Stimulated activated CD4-positive, alpha-beta T cell treated with anti-CD3 and anti-CD28 coated beads, Interleukin-4, amount 100 ng/mL, for 1 hour (primary cell): ENCODE measurements at regions not wholly inside any gene's neighbourhood (a gene's known extent, or its start where the extent isn't known, plus 50 kb on each side); places are given as distances from the start of the nearest gene placed in this dataset.
"Not testable (repeated sequence)": the region's sequence is repeated elsewhere in the genome, so short reads cannot be mapped to it uniquely, and the experiment has no call there.

Experiments used
- DNase-seq: peaks from one replicate; pipeline ENCODE4 v3.0.0-alpha.2; 2020

DNA sequence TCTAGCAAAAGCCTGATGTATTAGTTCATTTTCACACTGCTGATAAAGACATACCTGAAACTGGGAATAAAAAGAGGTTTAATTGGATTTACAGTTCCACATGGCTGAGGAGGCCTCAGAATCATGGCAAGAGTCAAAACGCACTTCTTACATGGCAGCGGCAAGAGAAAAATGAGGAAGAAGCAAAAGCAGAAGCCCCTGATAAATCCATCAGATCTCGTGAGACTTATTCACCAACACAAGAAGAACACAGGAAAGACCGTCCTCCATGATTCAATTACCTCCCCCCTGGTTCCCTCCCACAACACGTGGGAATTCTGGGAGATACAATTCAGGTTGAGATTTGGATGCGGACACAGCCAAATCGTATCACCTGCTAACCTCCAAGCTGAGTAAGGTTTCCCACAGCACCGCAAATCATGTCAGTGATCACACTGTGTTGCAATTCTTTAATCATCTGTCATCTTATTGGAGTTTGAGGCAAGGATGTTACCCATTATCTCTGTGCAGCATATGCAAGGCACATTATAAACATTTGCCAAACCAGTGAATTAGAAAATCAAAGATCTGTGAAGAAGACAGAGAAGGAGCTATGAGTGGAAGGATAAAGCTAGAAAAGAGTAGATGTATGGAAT lies 128.5 kb downstream of the ZNF281 start:
- DNase-seq: no peak

DNA sequence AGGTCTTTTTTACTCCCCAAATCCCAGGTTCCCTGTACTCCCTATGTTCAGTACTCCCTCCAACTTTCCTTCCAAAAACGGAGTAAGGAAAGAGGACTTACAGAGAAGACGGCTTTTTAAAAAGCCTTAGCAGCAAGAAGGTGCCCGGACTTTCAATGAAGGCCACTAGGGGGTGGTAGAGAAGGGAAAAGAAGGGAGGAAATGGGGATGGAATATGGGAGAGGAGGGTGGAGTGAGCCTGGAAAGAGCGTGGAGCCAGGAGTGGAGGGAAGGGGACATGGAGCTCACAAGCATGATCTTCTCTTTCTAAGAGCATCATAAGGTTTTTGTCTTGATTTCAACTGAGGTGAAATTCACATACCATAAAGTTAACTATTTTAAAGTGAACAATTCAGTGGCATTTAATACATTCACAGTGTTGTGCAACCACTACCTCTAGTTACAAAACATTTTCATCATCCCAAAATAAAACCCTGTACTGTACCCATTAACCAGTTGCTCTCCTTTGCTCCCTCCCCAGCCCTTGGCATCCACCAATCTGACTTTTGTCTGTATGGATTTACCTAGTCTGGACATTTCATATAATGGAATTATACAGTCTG lies 129.9 kb downstream of the ZNF281 start:
- DNase-seq: no peak

DNA sequence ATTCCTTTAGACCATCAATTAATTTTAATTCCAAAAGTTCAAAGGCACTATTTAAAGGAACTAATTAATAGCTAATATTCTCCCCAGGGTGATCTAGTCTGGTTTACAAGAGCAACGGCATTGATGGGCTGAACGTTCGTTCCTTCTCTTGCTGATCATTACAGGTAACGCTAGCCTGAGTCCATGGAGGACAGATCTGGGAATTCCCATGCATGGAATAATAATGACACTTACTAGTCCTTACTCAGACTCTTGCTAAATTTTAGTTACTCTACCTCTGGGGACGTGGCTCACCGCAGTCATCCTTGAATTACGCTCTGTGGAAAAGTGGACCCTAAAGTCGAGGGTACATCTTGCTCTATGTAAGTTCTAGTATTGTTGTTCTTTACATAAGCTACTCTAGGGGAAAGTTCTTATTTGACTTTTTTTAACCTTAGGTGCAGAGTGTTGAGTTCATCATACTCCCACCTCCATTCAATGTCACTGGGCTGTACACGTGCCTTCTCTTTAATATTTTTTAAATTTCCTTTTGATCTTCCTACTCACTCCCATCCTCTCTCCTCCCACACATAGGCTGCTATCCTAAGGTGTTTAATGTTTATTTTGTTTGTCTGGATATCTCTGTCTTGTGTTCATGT lies 133.9 kb downstream of the ZNF281 start:
- DNase-seq: no peak

DNA sequence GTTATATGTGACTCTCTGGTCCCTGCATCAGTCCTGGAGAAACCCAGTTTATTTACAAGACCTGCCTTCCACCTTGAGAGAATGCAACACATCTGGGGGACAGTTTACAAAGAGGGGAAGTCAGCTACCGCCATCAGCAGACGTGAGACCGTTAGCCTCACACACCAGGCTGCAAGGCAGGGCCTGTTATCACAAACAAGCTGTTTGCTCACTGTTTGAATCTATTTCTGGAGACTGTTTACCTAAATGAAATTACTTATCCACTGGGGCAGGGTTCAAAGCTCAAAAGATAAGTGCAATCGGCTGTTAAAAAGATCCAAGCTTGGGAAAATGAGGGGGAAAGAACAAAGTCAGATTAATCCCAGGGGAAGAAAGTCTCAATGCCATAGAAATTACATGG lies 134.4 kb downstream of the ZNF281 start:
- DNase-seq: no peak

DNA sequence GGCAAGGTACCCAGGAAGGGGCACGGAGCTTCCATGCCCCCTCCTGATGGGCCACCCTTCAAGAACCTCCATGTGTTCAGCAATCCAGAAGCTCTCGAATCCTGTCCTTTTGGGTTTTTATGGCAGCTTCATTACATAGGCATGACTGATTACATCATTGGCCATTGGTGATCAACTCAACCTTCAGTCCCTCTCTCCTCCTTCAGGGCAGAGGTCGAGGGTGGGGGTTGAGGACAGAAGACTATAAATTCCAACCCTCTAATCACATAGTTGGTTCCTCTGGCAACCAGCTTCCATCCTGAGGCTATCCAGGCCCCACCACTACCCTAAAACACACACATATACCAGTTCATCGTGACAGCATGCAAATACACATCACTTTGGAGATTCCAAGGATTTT lies 135.7 kb downstream of the ZNF281 start:
- DNase-seq: no peak

DNA sequence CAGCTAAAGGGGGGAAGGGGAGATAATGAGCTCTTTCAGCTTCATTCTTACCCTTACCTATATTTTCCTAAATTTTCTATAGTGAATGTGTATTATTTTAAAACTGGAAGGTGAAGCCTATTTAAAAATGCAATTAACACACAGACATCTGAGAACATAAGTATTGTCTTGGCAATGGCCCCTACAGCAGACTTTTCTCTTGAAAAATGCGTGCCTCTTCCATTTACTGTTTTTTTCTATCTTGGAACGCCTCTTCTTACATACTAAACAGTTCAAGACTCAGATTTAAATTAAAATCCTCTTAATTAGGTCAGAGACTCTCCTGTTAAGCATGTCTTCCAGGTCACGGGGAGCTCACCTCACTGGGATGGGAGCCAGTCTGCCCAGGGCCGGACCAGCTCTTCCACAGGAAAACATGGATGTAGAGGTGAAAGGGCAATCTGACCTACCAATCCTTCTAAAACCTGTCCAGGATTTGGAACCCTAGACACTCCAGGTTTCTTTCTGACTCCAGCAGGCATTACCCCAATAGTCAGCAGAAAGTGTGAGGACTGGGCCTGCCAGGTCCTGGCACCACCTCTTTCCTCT lies 137.3 kb downstream of the ZNF281 start:
- no peak for DNase-seq

DNA sequence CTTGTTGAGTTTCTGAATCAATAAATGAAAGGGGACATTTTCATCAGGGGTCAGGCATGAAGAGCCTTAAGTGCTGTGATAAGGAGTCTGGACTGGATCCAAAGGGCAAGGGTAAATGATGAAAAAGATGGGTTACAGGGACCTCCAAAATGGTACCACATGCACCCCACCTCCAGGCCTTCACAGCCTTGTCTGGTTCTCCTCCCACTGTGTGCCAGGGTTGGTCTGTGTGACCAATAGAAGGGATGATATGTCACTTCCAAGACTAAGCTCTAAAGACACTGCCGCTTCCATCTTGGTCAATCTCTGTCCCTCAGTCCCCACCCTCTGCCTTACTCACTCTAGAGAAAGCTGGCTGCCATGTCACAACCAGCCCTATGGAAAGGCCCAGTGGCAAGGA lies 140.6 kb downstream of the ZNF281 start:
- no peak for DNase-seq

DNA sequence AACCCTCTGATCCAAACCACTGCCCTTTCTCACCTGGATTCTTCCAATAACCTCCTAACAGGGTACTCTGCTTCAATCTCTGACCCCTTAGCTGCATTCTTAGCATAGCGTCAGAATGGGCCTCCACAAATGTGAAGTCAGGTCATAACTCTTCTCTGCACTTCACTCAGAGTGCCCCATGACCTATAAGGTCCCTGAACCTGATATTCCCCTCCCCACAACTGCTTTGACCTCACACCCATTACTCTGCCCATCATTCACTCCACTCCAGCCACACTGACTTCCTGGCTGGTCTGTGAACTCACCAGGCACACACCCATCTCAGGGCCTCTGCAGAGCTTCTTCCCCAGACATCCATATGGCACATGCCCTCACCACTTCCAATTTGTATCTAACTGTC lies 141.9 kb downstream of the ZNF281 start:
- no peak for DNase-seq

DNA sequence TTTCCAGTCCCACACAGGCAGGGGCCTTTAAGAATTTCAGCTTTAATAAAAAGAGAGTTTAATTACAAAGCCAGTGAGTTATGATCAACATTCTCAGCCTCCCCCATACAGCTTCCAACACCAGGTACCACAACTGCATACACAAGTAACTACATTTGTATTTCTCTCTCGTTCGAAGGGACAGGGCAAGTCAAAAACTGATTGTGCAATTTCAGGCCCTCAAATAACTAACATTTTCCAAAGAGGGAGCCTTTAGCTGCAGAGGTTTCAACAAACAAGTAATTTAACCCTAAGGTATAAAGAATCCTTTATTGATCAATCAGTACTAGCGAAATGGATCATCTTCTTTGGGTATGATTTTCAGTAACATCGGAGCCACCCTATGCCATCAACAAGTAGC lies 142.4 kb downstream of the ZNF281 start:
- no peak for DNase-seq

DNA sequence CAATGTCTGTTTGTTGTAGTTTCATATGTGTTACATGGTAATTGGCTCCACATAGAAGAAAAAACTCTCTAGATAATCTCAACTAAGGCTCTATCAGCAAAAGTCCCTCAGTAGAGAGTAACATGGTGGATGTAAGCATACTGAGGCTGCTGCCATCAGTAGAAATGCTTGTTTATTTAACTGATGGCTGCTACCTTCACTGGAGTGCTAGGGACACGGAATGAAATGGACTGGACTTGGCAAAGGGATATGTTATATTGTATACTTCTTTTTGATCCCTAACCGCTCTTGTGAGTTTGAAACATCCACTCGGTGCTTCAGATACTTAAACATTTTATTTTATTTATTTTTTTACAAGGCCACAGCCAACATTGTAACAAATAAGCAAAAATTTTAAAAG lies 143.0 kb downstream of the ZNF281 start:
- DNase-seq: no peak

DNA sequence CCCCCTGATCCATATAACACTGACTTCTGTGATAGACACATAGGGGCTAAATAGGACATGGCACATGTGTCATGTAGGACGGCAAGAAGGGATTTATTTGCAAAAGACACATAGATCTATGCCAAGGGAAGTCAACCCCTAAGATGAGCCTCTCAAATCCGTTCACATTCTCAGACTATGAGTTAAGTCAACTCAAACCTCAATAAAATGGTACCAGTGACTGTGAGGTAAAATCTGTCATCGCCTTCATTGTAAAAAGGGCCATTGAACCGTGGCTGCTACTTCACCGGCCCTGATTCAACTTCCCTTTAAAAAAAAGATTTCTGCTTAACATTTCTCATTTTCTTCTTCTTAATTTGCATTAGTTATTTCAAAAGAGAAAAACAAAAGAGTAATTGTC lies 144.0 kb downstream of the ZNF281 start:
- no peak for DNase-seq

DNA sequence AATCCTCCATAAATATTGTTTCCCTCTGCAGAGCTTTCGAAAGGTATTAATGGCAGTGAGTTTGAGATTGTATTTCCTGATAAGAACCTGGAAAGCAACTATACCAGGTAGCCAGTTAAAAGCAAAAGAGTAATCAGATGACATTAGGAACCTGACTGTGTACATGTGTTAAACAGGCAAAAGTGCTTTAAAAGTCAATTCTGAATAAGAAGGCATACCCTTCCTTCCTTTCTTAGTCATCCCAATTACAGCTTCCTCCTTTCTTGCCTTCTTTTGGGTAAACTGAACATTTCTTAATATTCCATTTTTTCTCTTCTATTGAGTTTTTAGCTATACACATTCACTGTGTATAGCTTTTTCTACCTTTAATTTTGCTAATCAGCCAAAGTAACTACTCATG lies 144.7 kb downstream of the ZNF281 start:
- DNase-seq: no peak

DNA sequence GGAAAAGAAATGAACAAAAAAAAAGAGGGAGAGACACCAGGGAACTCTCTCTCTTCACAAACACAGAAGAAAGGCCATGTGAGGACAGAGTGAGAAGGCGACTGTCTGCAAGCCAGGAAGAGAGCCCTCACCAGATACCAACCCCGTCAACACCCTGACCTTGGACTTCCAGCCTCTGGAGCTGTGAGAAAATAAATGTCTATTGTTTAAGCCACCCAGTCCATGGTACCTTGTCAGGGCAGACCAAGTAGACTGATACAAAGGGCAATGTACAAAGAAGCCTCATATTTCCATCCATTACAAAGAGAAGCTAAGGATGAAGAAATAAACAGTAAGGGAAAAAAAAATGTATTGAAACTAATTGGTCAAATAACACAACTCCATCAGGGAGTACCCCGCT lies 146.6 kb downstream of the ZNF281 start:
- DNase-seq: no peak

DNA sequence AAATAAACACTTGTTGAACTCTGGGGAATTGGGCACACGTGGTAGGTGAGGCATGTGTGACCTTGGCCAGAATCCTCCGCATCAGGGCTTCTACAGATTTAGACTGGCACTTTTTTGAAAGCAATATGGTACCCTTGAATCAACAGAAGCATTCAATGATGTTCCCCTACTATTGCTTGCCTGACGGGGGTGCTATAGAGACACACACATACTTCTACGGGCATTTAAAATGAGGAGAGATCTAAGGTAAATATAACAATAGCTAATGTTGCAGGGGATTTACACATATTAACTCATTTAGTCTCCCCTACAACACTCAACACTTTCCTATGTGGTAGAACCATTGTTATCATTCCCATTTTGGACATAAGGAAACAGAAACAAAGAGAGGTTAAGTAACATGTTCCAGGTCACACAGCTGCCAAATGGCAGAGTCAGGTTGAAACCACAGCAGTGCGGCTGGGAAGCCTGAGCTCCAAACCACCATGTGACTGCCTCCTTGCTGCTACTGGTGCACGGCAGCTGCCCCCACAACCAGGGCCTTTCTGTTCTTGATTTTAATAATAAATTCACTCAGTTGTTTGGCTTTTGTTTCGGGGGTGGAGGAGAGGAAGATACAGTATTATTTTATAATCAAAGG lies 147.4 kb downstream of the ZNF281 start:
- DNase-seq: no peak

DNA sequence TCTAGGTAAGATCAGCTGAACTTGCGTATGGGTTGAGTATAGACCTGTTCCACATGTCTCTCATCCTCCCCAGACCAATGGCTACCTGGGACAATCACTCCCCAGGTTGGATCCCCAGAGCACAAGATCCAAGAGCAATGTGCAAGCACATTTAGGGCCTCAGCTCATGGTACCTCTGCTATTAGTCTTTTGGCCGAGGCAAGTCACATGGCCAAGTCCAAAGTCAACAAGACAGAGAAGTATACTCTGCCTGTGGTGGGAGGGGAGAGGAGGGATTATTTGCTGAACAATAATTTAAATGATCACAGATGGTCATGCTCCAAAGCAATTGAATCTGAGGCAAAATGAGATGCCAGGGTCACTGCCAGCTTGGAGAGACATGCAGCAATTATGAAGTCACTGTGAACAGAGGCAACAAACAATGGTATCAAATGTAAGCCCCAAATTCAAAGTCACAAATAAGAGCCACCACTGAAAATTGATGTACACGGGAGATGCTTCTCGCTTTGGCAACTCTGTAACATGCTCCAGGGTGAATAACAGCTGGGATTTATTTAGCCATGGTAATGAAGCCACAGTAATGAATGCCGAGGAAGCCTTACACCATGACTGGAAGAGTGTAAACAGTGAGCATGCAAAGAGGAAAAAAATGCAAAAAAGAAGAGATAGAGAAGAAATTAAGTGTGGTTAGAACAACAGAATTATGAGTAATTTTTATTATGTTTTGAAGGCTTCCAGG lies 149.1 kb downstream of the ZNF281 start:
- DNase-seq: no peak

DNA sequence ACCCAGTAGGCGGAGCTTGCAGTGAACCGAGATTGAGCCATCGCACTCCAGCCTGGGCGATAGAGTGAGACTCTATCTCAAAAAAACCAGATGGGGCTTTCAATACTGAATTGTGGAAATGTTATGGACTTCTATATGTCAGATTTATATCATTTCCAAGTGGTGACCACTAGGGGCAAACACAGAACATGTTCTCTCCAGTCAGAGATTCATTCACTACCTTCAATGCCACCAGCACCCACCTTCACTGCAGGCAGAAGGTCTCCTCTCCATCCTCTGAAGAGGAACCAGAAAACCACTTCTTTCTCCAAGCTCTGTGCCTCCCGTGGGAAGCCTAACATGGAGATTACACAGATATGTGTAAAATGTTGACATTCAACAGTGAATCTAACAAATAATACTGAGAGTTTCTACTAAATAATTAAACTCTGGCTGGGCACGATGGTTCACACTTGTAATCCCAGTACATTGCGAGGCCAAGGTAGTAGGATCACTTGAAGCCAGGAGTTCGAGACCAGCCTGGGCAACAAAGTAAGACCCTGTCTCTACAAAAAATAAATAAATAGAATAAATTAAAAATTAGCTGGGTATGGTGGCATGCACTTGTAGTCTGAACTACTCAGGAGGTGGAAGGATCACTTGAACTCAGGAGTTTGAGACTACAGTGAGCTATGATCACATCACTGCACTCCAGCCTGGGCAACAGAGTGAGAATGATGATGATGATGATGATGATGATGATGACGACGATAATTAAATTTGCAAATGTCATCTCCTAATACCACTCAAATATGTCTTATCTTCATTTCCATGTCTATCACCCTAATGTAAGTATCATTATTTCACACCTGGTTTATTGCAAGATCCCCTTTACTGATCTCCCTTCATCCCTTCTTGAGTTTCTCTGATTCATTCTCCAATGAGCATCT lies 151.1 kb downstream of the ZNF281 start:
- DNase-seq: no peak

DNA sequence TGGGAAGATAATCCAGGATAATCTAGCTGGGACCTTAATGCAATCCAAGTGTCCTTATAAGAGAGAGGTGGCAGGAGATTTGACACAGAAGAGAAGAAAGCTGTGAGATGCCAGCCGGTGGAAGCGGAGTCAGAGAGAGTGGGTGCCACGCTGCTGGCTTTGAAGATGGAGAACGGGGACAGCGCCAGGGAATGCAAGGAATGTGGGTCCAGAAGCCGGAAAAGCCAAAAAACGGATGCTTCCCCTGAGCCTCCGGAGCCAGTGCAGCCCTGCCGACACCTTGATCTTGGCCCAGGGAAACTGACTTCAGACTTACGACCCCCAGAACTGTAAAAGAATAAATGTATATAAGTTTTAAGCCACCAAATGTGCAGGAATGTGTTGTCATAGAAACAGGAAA lies 152.6 kb downstream of the ZNF281 start:
- no peak for DNase-seq

DNA sequence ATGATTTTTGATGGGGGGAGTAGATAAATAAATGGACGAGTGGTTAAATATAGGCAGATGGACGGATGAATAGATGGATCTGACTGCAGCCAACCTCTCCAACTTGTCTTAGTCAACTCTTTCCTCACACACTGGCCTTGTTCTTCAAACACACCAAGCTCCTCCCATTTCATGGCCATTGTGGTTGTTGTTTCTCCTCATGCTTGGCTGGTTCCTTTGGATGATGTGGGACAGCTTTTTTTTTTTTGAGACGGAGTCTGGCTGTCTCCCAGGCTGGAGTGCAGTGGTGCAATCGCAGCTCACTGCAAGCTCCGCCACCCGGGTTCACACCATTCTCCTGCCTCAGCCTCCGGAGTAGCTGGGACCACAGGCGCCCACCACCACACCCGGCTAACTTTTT lies 155.2 kb downstream of the ZNF281 start:
- not testable (repeated sequence) for DNase-seq

DNA sequence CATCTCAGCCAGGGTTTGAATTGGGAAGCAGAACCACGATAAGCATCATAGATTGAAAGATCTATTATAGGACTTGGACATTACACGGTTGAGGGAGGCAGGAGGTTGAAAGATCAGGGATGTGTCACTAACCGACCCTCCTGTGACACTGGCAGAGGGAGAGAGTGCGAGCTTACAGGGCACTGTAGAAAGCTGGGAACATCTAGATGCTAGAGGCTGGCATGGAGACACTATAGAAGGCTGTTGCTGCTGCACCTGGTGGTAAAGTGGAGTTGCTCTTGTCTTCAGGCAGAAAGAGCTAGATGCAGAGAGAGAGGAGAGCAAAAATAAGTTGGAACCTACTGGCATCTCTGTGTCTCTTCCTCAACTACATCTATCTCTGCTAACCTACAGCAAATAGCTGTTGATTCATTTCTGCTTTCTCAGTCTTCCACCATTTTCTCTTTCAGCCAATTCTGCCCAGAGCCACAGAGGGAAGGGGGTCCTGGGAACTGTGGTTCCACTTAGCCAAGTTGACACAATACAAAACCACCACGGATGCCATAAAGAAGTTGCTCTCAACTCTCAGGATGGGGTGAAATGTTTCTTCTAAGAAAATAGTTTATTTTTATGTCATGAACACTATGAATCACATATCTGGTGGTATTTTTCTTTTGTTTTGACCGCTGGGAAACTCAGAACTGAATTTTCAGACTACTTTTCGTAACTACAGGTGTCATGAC lies 155.9 kb downstream of the ZNF281 start:
- DNase-seq: no peak

DNA sequence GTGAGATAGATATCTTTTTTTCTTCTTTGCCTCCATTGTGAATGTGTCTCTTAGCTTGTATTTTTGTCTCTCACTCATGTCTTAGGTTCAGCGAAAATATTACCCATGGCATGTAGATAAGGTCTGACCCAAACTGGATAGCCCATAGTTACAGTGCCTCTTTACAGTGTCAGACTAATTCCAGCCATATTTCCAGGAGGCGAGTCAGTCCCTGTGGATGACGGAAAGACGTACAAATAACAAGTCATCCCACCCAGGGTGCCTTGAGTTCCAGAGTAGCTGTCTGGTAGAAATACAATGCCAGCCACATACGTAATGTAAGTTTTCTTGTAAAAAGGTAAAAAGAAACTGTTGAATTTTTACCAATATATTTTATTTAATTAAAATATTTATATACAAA lies 157.3 kb downstream of the ZNF281 start:
- DNase-seq: no peak

DNA sequence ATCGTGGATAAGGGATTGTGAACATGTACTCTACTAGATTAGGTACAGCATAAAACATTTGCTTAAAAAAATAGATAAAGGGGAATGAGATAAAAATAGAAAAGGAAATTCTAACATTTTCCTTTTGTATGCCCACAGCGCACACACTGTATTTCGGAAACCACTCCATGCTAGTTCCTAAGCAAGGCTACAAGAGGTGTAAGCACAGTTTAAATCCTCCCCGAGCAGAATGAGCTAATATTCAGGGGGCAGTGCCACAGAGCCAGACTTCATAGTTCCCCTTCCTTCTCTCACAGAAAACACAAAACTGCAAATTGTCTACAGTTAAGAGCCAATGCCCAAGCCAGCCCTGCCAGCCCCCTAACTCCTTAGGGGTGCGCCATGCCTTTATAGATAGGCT lies 159.4 kb downstream of the ZNF281 start:
- DNase-seq: no peak
